GM23338 (cell line): ENCODE measurements at regions not wholly inside any gene's neighbourhood (a gene's known extent, or its start where the extent isn't known, plus 50 kb on each side); places are given as distances from the start of the nearest gene placed in this dataset.

Experiments
- ATAC-seq: fragments of 200-7000 bp; cut with Tn5 transposase; 3 replicates; pipeline ENCODE4 v1.9.1; 2020
- DNase-seq: peaks from one replicate; pipeline ENCODE4 v3.0.0-alpha.2; 2015; ENCODE audit warnings: low spot score
- H2AFZ ChIP-seq: fragments of 200-600 bp; sonication (generic); 2 replicates; pipeline ENCODE4 v1.8.0; 2016; ENCODE audit warnings: antibody characterized with exemption, mild to moderate bottlenecking, moderate library complexity
- H3F3A ChIP-seq: fragments of 200-600 bp; sonication (generic); replicated peaks from 2 replicates; pipeline ENCODE4 v1.8.0; 2017; ENCODE audit warnings: antibody characterized with exemption, mixed run types, low read depth
- H3K27ac ChIP-seq: fragments of 200-600 bp; sonication (generic); 2 replicates; pipeline ENCODE4 v1.6.1; 2016; ENCODE audit warnings: low read depth
- H3K27me3 ChIP-seq: fragments of 200-600 bp; sonication (generic); 2 replicates; pipeline ENCODE4 v1.8.0; 2016; ENCODE audit warnings: mild to moderate bottlenecking, mixed run types, moderate library complexity; ENCODE audit not compliant: insufficient read depth
- H3K36me3 ChIP-seq: fragments of 200-600 bp; sonication (generic); 2 replicates; pipeline ENCODE4 v1.8.0; 2016; ENCODE audit warnings: mild to moderate bottlenecking; ENCODE audit not compliant: insufficient read depth
- H3K4me1 ChIP-seq: fragments of 200-600 bp; sonication (generic); 2 replicates; pipeline ENCODE4 v1.8.0; 2016; ENCODE audit warnings: mild to moderate bottlenecking, moderate library complexity; ENCODE audit not compliant: insufficient read depth
- H3K4me2 ChIP-seq: fragments of 200-600 bp; sonication (generic); 2 replicates; pipeline ENCODE4 v1.7.1; 2017; ENCODE audit warnings: mixed run types
- H3K4me3 ChIP-seq: fragments of 200-600 bp; sonication (generic); 2 replicates; pipeline ENCODE4 v1.6.1; 2016; ENCODE audit warnings: mixed run types
- H3K79me2 ChIP-seq: fragments of 200-600 bp; sonication (generic); replicated peaks from 2 replicates; pipeline ENCODE4 v1.8.0; 2017; ENCODE audit warnings: mild to moderate bottlenecking; ENCODE audit not compliant: insufficient read depth
- H3K9me2 ChIP-seq: fragments of 200-600 bp; sonication (generic); 2 replicates; pipeline ENCODE4 v1.8.0; 2017; ENCODE audit not compliant: insufficient read depth
- H4K20me1 ChIP-seq: fragments of 200-600 bp; sonication (generic); replicated peaks from 2 replicates; pipeline ENCODE4 v1.8.0; 2017; ENCODE audit warnings: mild to moderate bottlenecking; ENCODE audit not compliant: insufficient read depth
- H3K27ac Mint-ChIP-seq: 2 replicates; pipeline ENCODE4 v1.8.0; 2020; ENCODE audit warnings: inconsistent platforms, mild to moderate bottlenecking, moderate library complexity, mixed read lengths
- H3K27me3 Mint-ChIP-seq: 3 replicates; pipeline ENCODE4 v1.8.0; 2022; ENCODE audit warnings: low read depth, mild to moderate bottlenecking, moderate library complexity, mixed read lengths, inconsistent platforms; ENCODE audit not compliant: insufficient read depth, poor library complexity
- H3K36me3 Mint-ChIP-seq: 3 replicates; pipeline ENCODE4 v1.8.0; 2021; ENCODE audit warnings: low read depth, mild to moderate bottlenecking, inconsistent platforms, moderate library complexity, mixed read lengths
- H3K4me1 Mint-ChIP-seq: 3 replicates; pipeline ENCODE4 v1.8.0; 2020; ENCODE audit warnings: mild to moderate bottlenecking, inconsistent platforms, mixed read lengths
- H3K4me3 Mint-ChIP-seq: 3 replicates; pipeline ENCODE4 v1.8.0; 2021; ENCODE audit warnings: moderate library complexity, mild to moderate bottlenecking, inconsistent platforms, mixed read lengths
- H3K9me3 Mint-ChIP-seq: 3 replicates; pipeline ENCODE4 v1.8.0; 2020; ENCODE audit warnings: moderate library complexity, mild to moderate bottlenecking, inconsistent platforms, mixed read lengths
- CREB1 ChIP-seq: fragments of 250-450 bp; sonication (Bioruptor Pico); IDR thresholded peaks from 2 replicates; pipeline ENCODE4 v1.5.0; 2020; ENCODE audit warnings: low read depth, mild to moderate bottlenecking, moderate library complexity
- EZH2 ChIP-seq: fragments of 200-600 bp; sonication (generic); IDR thresholded peaks from one replicate; pipeline ENCODE4 v1.8.0; 2017; ENCODE audit warnings: antibody characterized with exemption, mild to moderate bottlenecking, low read depth; ENCODE audit not compliant: unreplicated experiment
- EZH2phosphoT487 ChIP-seq: fragments of 200-600 bp; sonication (generic); IDR thresholded peaks from one replicate; pipeline ENCODE4 v1.8.1; 2018; ENCODE audit warnings: antibody characterized with exemption; ENCODE audit not compliant: unreplicated experiment
- JUNB ChIP-seq: IDR thresholded peaks from one replicate; pipeline ENCODE4 v1.6.1; 2016; ENCODE audit warnings: antibody characterized with exemption; ENCODE audit not compliant: unreplicated experiment
- NANOG ChIP-seq: IDR thresholded peaks from 2 replicates; pipeline ENCODE4 v1.6.1; 2016; ENCODE audit warnings: antibody characterized with exemption, borderline replicate concordance
- POLR2AphosphoS5 ChIP-seq: IDR thresholded peaks from 2 replicates; pipeline ENCODE4 v1.6.1; 2016; ENCODE audit warnings: antibody characterized with exemption, low read depth
- STAT1 ChIP-seq: IDR thresholded peaks from one replicate; pipeline ENCODE4 v1.6.1; 2016; ENCODE audit warnings: antibody characterized with exemption; ENCODE audit not compliant: unreplicated experiment
- ZNF114 ChIP-seq: fragments of 250-450 bp; sonication (Bioruptor Pico); IDR thresholded peaks from 2 replicates; pipeline ENCODE4 v1.5.0; 2020; ENCODE audit warnings: mild to moderate bottlenecking, moderate library complexity
- ZNF331 ChIP-seq: fragments of 250-450 bp; sonication (Bioruptor Pico); IDR thresholded peaks from 2 replicates; pipeline ENCODE4 v1.5.0; 2020; ENCODE audit warnings: low read depth, mild to moderate bottlenecking, moderate library complexity
- TF ChIP-seq, protein P1 (sequence below): IDR thresholded peaks from one replicate; pipeline ENCODE4 v1.6.1; 2018; ENCODE audit warnings: antibody characterized with exemption; ENCODE audit not compliant: unreplicated experiment
- TF ChIP-seq, protein P2 (sequence below): IDR thresholded peaks from 2 replicates; pipeline ENCODE4 v1.6.1; 2016; ENCODE audit warnings: antibody characterized with exemption
- TF ChIP-seq, protein P3 (sequence below), 2 experiments: fragments of 200-600 bp in 1 of 2; sonication (generic) in 1 of 2; conservative IDR thresholded peaks; 2 replicates each; pipeline versions ENCODE4 v1.5.1 to v1.6.1; 2016 to 2017; ENCODE audit warnings: antibody characterized with exemption in 2 of 2, low read depth in 2 of 2, mild to moderate bottlenecking in 2 of 2, moderate library complexity in 1 of 2
- TF ChIP-seq, protein P4 (sequence below): fragments of 250-450 bp; sonication (Bioruptor Pico); IDR thresholded peaks from 2 replicates; pipeline ENCODE4 v1.5.0; 2020; ENCODE audit warnings: mild to moderate bottlenecking, moderate library complexity

- no peak for ATAC-seq
- DNase-seq: no peak
- no peaks in the 10 kb centered on the region for H3F3A ChIP-seq
- H3K27ac Mint-ChIP-seq: no peak overlapping the region
- no peak for TF ChIP-seq EZH2
- TF ChIP-seq, protein P1, sequence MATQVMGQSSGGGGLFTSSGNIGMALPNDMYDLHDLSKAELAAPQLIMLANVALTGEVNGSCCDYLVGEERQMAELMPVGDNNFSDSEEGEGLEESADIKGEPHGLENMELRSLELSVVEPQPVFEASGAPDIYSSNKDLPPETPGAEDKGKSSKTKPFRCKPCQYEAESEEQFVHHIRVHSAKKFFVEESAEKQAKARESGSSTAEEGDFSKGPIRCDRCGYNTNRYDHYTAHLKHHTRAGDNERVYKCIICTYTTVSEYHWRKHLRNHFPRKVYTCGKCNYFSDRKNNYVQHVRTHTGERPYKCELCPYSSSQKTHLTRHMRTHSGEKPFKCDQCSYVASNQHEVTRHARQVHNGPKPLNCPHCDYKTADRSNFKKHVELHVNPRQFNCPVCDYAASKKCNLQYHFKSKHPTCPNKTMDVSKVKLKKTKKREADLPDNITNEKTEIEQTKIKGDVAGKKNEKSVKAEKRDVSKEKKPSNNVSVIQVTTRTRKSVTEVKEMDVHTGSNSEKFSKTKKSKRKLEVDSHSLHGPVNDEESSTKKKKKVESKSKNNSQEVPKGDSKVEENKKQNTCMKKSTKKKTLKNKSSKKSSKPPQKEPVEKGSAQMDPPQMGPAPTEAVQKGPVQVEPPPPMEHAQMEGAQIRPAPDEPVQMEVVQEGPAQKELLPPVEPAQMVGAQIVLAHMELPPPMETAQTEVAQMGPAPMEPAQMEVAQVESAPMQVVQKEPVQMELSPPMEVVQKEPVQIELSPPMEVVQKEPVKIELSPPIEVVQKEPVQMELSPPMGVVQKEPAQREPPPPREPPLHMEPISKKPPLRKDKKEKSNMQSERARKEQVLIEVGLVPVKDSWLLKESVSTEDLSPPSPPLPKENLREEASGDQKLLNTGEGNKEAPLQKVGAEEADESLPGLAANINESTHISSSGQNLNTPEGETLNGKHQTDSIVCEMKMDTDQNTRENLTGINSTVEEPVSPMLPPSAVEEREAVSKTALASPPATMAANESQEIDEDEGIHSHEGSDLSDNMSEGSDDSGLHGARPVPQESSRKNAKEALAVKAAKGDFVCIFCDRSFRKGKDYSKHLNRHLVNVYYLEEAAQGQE: no peak
- TF ChIP-seq CREB1: no peak
- TF ChIP-seq STAT1: no peak
- TF ChIP-seq, protein P2, sequence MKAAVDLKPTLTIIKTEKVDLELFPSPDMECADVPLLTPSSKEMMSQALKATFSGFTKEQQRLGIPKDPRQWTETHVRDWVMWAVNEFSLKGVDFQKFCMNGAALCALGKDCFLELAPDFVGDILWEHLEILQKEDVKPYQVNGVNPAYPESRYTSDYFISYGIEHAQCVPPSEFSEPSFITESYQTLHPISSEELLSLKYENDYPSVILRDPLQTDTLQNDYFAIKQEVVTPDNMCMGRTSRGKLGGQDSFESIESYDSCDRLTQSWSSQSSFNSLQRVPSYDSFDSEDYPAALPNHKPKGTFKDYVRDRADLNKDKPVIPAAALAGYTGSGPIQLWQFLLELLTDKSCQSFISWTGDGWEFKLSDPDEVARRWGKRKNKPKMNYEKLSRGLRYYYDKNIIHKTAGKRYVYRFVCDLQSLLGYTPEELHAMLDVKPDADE: no peak
- TF ChIP-seq, protein P3, sequence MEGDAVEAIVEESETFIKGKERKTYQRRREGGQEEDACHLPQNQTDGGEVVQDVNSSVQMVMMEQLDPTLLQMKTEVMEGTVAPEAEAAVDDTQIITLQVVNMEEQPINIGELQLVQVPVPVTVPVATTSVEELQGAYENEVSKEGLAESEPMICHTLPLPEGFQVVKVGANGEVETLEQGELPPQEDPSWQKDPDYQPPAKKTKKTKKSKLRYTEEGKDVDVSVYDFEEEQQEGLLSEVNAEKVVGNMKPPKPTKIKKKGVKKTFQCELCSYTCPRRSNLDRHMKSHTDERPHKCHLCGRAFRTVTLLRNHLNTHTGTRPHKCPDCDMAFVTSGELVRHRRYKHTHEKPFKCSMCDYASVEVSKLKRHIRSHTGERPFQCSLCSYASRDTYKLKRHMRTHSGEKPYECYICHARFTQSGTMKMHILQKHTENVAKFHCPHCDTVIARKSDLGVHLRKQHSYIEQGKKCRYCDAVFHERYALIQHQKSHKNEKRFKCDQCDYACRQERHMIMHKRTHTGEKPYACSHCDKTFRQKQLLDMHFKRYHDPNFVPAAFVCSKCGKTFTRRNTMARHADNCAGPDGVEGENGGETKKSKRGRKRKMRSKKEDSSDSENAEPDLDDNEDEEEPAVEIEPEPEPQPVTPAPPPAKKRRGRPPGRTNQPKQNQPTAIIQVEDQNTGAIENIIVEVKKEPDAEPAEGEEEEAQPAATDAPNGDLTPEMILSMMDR (conservative IDR thresholded peaks at IDR 0.05; ENCODE audit: low read depth in 2 of 2): no peak
- no peak for TF ChIP-seq JUNB
- TF ChIP-seq ZNF114 (CRISPR knock-in tag): no peak
- TF ChIP-seq, protein P4, sequence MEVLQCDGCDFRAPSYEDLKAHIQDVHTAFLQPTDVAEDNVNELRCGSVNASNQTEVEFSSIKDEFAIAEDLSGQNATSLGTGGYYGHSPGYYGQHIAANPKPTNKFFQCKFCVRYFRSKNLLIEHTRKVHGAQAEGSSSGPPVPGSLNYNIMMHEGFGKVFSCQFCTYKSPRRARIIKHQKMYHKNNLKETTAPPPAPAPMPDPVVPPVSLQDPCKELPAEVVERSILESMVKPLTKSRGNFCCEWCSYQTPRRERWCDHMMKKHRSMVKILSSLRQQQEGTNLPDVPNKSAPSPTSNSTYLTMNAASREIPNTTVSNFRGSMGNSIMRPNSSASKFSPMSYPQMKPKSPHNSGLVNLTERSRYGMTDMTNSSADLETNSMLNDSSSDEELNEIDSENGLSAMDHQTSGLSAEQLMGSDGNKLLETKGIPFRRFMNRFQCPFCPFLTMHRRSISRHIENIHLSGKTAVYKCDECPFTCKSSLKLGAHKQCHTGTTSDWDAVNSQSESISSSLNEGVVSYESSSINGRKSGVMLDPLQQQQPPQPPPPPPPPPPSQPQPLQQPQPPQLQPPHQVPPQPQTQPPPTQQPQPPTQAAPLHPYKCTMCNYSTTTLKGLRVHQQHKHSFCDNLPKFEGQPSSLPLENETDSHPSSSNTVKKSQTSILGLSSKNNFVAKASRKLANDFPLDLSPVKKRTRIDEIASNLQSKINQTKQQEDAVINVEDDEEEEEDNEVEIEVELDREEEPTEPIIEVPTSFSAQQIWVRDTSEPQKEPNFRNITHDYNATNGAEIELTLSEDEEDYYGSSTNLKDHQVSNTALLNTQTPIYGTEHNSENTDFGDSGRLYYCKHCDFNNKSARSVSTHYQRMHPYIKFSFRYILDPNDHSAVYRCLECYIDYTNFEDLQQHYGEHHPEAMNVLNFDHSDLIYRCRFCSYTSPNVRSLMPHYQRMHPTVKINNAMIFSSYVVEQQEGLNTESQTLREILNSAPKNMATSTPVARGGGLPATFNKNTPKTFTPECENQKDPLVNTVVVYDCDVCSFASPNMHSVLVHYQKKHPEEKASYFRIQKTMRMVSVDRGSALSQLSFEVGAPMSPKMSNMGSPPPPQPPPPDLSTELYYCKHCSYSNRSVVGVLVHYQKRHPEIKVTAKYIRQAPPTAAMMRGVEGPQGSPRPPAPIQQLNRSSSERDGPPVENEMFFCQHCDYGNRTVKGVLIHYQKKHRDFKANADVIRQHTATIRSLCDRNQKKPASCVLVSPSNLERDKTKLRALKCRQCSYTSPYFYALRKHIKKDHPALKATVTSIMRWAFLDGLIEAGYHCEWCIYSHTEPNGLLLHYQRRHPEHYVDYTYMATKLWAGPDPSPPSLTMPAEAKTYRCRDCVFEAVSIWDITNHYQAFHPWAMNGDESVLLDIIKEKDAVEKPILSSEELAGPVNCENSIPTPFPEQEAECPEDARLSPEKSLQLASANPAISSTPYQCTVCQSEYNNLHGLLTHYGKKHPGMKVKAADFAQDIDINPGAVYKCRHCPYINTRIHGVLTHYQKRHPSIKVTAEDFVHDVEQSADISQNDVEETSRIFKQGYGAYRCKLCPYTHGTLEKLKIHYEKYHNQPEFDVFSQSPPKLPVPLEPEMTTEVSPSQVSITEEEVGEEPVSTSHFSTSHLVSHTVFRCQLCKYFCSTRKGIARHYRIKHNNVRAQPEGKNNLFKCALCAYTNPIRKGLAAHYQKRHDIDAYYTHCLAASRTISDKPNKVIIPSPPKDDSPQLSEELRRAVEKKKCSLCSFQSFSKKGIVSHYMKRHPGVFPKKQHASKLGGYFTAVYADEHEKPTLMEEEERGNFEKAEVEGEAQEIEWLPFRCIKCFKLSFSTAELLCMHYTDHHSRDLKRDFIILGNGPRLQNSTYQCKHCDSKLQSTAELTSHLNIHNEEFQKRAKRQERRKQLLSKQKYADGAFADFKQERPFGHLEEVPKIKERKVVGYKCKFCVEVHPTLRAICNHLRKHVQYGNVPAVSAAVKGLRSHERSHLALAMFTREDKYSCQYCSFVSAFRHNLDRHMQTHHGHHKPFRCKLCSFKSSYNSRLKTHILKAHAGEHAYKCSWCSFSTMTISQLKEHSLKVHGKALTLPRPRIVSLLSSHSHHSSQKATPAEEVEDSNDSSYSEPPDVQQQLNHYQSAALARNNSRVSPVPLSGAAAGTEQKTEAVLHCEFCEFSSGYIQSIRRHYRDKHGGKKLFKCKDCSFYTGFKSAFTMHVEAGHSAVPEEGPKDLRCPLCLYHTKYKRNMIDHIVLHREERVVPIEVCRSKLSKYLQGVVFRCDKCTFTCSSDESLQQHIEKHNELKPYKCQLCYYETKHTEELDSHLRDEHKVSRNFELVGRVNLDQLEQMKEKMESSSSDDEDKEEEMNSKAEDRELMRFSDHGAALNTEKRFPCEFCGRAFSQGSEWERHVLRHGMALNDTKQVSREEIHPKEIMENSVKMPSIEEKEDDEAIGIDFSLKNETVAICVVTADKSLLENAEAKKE (CRISPR knock-in tag): no peak
- TF ChIP-seq NANOG: no peak
- TF ChIP-seq POLR2AphosphoS5: no peak
- TF ChIP-seq EZH2phosphoT487: no peak
- TF ChIP-seq ZNF331 (CRISPR knock-in tag): no peak
- H3K27me3 Mint-ChIP-seq: no peaks in the 10 kb centered on the region
- no peaks in the 10 kb centered on the region for H4K20me1 ChIP-seq
- no peak overlapping the region for H2AFZ ChIP-seq
- no peak overlapping the region for H3K4me3 Mint-ChIP-seq
- peaks cover 23% of the 10 kb centered on the region; the same call in 2 of the 3 replicates for H3K9me3 Mint-ChIP-seq
- H3K27ac ChIP-seq: no peak overlapping the region
- H3K36me3 ChIP-seq: no peaks in the 10 kb centered on the region
- no peaks in the 10 kb centered on the region for H3K4me1 ChIP-seq
- peaks cover 17% of the 10 kb centered on the region; the same call in 2 of the 3 replicates for H3K36me3 Mint-ChIP-seq
- no peak overlapping the region for H3K4me2 ChIP-seq
- H3K9me2 ChIP-seq: no peaks in the 10 kb centered on the region
- H3K27me3 ChIP-seq: no peaks in the 10 kb centered on the region
- H3K4me3 ChIP-seq: no peak overlapping the region
- H3K79me2 ChIP-seq: no peaks in the 10 kb centered on the region
- no peaks in the 10 kb centered on the region; the same call in 2 of the 3 replicates for H3K4me1 Mint-ChIP-seq
Observed at GRCh38 chr2:8374782-8375181, 307.1 kb upstream of the ID2 start.
